GM21515 (cell line): ENCODE measurements at regions not wholly inside any gene's neighbourhood (a gene's known extent, or its start where the extent isn't known, plus 50 kb on each side); places are given as distances from the start of the nearest gene placed in this dataset.
"Not testable (repeated sequence)": the region's sequence is repeated elsewhere in the genome, so short reads cannot be mapped to it uniquely, and the experiment has no call there.

Experiments
- ATAC-seq: cut with Tn5 transposase; IDR thresholded peaks from one replicate; pipeline ENCODE4 v1.9.1; 2021; ENCODE audit not compliant: unreplicated experiment

GRCh38 chr1:73859227-73859626, 338.7 kb downstream of the LRRIQ3 start:
- ATAC-seq = no peak

GRCh38 chr1:73854527-73854926, 343.4 kb downstream of the LRRIQ3 start:
- ATAC-seq = no peak

GRCh38 chr1:73842436-73842835, 355.5 kb downstream of the LRRIQ3 start:
- no peak for ATAC-seq

- ATAC-seq = no peak
Measured at GRCh38 chr1:73839922-73840321, 358.1 kb downstream of the LRRIQ3 start.

- no peak for ATAC-seq
Measured at GRCh38 chr1:73832276-73833181, 365.4 kb downstream of the LRRIQ3 start.

- ATAC-seq = not testable (repeated sequence)
Measured at GRCh38 chr1:73827283-73827682, 370.7 kb downstream of the LRRIQ3 start.

GRCh38 chr1:73824065-73824464, 373.9 kb downstream of the LRRIQ3 start:
- no peak for ATAC-seq

DNA sequence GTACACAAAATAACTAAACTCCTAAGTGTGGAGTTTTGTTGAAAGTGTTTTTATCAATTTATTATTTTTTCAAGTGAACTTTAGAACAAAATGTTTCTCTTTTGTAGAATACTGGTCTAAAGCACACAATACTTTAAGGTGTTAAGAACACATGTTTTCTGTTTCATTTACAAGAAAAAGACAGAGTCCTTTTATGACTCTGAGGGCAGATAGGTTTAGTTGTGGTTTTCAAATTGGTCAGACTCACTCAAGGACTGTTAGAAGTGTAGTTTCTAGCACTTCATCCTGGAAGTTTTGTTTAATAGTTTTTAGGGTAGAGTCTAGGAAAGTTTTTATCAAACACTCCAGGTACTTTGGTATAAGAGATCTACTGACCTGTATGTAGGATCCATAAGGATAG, 376.5 kb downstream of the LRRIQ3 start:
- peak; percentile 74 for ATAC-seq

DNA sequence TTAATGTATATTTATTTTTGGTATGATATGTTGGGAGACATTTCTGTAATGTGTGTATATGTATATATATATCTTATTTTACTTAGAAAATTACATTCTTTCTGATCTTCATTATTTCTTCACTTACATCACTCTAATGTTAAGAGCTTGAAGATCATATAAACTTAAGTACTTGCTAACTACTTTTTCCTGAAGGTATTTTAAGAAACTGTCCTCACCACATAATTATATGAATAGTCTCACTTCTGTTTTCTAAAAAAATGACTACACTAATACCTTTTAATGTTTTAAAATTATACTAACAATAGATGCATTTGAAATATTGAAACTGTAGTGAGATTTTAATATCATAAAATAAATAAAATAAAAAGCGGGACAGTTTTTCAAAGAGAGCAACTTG, 377.1 kb downstream of the LRRIQ3 start:
- no peak for ATAC-seq

DNA sequence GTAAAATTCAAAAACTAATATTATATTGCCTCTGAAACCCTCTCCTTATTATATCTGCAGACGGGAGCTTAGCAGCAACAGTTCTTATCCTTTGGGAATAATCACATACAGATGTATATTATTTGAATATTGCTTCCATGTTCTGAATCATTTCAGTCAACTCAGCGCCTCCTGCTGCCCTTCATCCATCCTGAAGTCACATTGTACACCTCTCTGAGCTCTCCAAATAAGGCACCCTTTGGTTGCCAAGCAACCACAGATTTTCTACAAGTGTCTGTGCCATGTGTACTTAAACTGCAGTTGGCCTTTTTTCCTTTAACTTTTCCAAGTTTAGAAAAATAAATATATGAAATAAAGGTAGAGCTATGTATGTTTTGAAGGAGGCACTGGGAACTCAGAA, 384.3 kb downstream of the LRRIQ3 start:
- ATAC-seq = no peak

DNA sequence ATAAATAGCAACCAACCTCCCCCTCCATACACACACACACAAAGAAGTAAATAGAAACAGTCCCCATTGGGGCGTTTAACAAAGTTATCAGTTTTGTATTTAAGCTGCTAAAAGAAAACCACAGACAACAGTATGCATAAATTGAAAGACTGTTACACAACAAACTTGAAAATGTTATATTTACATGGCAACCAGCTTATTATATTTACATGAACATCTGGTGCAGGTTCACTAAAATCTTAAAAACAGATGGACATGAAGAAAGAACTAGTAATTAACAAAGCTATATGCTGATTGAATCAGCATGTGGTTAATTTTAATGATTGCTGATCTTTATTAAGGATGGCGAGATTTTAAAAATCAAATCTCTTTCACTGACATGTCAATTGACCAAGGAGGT, 384.7 kb downstream of the LRRIQ3 start:
- ATAC-seq = no peak

- ATAC-seq = no peak
Measured at GRCh38 chr1:73811798-73812197, 386.2 kb downstream of the LRRIQ3 start.

- no peak for ATAC-seq
Measured at GRCh38 chr1:73804935-73805334, 393.0 kb downstream of the LRRIQ3 start.

GRCh38 chr1:73803380-73803779, 394.6 kb downstream of the LRRIQ3 start:
- ATAC-seq = no peak

DNA sequence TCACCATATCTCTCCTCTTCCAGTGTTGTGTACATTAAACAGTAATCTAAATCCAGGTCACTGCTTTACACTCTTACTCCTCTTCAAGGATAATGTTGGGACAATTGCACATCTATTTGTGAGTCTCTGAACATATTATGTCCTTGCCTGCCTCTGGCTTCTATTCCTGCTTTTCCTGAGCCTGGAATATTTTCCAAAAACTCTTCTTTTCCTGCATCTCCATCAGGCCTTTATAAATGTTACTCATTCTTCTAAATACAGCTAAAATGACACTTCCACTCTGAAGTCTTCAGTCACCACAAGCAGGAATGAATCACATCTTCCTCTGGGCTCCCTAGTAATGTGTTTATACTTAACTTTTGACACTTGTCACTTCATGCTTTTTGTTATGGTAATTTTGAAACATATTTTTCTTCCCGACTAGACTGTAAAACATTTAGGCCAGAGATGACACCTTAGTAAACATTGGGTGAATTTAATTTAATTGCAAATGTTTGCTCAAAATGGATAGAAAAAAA, 396.0 kb downstream of the LRRIQ3 start:
- ATAC-seq = no peak

DNA sequence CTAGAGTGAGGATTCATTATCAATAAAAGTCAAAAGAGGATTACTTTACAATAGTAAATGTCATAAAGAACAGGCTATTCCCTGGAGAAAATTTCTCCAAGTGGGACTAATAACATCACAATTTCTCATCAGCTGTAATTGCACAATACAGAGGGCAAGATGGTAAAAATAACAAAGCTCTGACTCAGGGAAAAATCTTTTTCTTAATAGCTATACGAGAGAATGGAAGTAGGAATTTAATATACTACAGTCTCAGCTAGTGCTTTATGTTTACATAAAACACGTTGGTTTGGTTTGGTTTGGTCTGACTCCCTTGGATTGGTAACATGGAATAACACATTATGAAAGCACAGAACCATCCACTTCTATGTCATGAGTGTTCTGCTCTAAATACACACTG, 397.6 kb downstream of the LRRIQ3 start:
- ATAC-seq = no peak

- no peak for ATAC-seq
Measured at GRCh38 chr1:73789965-73790364, 408.0 kb downstream of the LRRIQ3 start.

- no peak for ATAC-seq
Measured at GRCh38 chr1:73784026-73784425, 413.9 kb downstream of the LRRIQ3 start.

- no peak for ATAC-seq
Measured at GRCh38 chr1:73783352-73783751, 414.6 kb downstream of the LRRIQ3 start.

- ATAC-seq = no peak
Measured at GRCh38 chr1:73782901-73783300, 415.1 kb downstream of the LRRIQ3 start.

DNA sequence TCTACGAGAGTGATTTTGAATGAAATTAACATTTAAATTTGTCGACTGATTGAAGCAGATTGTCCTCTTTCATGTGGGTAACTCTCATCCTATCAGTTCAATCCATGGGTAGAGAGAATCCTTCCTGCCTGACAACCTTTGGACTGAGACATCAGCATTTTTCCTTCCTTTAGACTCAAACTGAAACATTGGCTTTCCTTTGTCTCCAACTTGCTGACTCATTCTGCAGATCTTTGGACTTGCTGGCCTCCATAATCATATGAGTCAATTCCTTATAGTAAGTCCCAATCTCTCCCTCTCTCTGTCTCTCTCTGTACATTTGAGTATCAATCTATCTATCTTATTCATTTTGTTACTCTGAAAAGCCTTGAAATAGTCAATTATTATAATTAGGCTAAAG, 416.7 kb downstream of the LRRIQ3 start:
- no peak for ATAC-seq

DNA sequence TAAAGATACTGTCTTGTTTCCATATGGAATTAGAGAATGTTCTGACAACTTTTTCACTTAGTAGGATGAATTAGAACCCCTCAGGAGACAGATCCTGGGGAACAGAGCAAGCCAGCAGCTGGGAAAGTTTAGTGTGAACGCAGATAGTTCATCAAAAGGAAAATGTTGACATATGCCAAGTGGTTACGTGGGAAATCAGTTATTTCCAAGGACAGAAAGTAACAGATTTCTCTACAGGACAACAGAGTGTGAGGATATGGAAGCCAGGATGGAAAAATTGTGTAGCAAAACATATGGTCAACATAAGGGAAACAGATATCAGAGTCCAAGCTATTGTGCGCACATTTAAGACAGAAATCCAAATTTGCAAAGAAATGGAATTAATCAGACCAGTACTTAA, 419.5 kb downstream of the LRRIQ3 start:
- no peak for ATAC-seq

GRCh38 chr1:73775896-73776295, 422.1 kb downstream of the LRRIQ3 start:
- no peak for ATAC-seq
